SK-N-SH (cell line): ENCODE measurements at regions not wholly inside any gene's neighbourhood (a gene's known extent, or its start where the extent isn't known, plus 50 kb on each side); places are given as distances from the start of the nearest gene placed in this dataset.

ENCODE experiments used
- CTCF ChIA-PET: fragments of 300-600, 350-600 bp; formaldehyde crosslinking; extraction: SDS; loops from one replicate; lab custom pipeline; 2021; lab: Yijun Ruan, JAX
- POLR2A ChIA-PET: fragments of 350-600 bp; sonication (Branson Sonifier 250); formaldehyde crosslinking; extraction: SDS; loops from one replicate; lab custom pipeline; 2020; ENCODE audit warnings: antibody characterized with exemption, inconsistent platforms; lab: Yijun Ruan, JAX
- DNase-seq: peaks from one replicate; pipeline ENCODE4 v3.0.0; 2012
- H2AFZ ChIP-seq: fragments of 200-600 bp; sonication (generic); 2 replicates; pipeline ENCODE4 v1.8.1; 2016; ENCODE audit warnings: antibody characterized with exemption, mild to moderate bottlenecking, low read depth
- H3F3A ChIP-seq: fragments of 200-600 bp; sonication (generic); replicated peaks from 2 replicates; pipeline ENCODE3; 2016; ENCODE audit warnings: antibody characterized with exemption, mild to moderate bottlenecking; ENCODE audit not compliant: insufficient read depth
- H3K27ac ChIP-seq, 2 experiments: fragments of 200-500 bp in 1 of 2; fragments of 200-600 bp in 1 of 2; sonication (Bioruptor generic) in 1 of 2; sonication (generic), shearing (Covaris generic) in 1 of 2; 2 replicates each; pipeline versions ENCODE4 v1.5.1 to v1.6.1; 2014 to 2016; ENCODE audit warnings: low read depth in 2 of 2, inconsistent platforms in 1 of 2, low read length in 1 of 2, mild to moderate bottlenecking in 1 of 2, mixed read lengths in 1 of 2
- H3K27me3 ChIP-seq: fragments of 200-600 bp; sonication (generic), shearing (Covaris generic); 2 replicates; pipeline ENCODE4 v1.6.1; 2016; ENCODE audit warnings: mixed run types; ENCODE audit not compliant: insufficient read depth
- H3K36me3 ChIP-seq, 2 experiments: fragments of 200-500 bp in 1 of 2; fragments of 200-600 bp in 1 of 2; sonication (Bioruptor generic) in 1 of 2; sonication (generic) in 1 of 2; replicated peaks in 1 of 2; 2 replicates each; pipeline versions ENCODE3 to v1.5.1; 2014 to 2016; ENCODE audit warnings: low read length in 1 of 2, mild to moderate bottlenecking in 1 of 2; ENCODE audit not compliant: insufficient read depth in 2 of 2, control insufficient read depth in 1 of 2
- H3K4me1 ChIP-seq, 2 experiments: fragments of 200-500 bp in 1 of 2; fragments of 200-600 bp in 1 of 2; sonication (Bioruptor generic) in 1 of 2; sonication (generic), shearing (Covaris generic) in 1 of 2; 2 replicates each; pipeline versions ENCODE4 v1.5.1 to v1.6.1; 2014 to 2016; ENCODE audit warnings: low read depth in 1 of 2, low read length in 1 of 2, mixed run types in 1 of 2; ENCODE audit not compliant: insufficient read depth in 2 of 2, control insufficient read depth in 1 of 2
- H3K4me2 ChIP-seq: fragments of 200-600 bp; sonication (generic), shearing (Covaris generic); 2 replicates; pipeline ENCODE4 v1.6.1; 2017; ENCODE audit warnings: mixed run types
- H3K4me3 ChIP-seq, 2 experiments: fragments of 200-500 bp in 1 of 2; fragments of 200-600 bp in 1 of 2; sonication (Bioruptor generic) in 1 of 2; sonication (generic), shearing (Covaris generic) in 1 of 2; 2 replicates each; pipeline versions ENCODE4 v1.5.1 to v1.8.1; 2014 to 2016; ENCODE audit warnings: low read depth in 2 of 2, inconsistent platforms in 1 of 2, low read length in 1 of 2, mild to moderate bottlenecking in 1 of 2, mixed read lengths in 1 of 2, moderate library complexity in 1 of 2
- H3K79me2 ChIP-seq: fragments of 200-600 bp; sonication (generic); 2 replicates; pipeline ENCODE4 v1.8.1; 2017; ENCODE audit warnings: mild to moderate bottlenecking; ENCODE audit not compliant: insufficient read depth
- H3K9ac ChIP-seq: fragments of 200-600 bp; sonication (generic); 2 replicates; pipeline ENCODE4 v1.6.1; 2017; ENCODE audit warnings: mixed run types
- H3K9me2 ChIP-seq: fragments of 200-600 bp; sonication (generic); 2 replicates; pipeline ENCODE4 v1.6.1; 2017; ENCODE audit warnings: mixed run types
- H3K9me3 ChIP-seq: fragments of 200-600 bp; sonication (generic); 2 replicates; pipeline ENCODE4 v1.6.1; 2017; ENCODE audit warnings: mixed run types, mild to moderate bottlenecking, moderate library complexity
- H4K20me1 ChIP-seq: fragments of 200-600 bp; sonication (generic); 2 replicates; pipeline ENCODE4 v1.6.1; 2017; ENCODE audit warnings: mild to moderate bottlenecking, mixed run types; ENCODE audit not compliant: insufficient read depth
- CHD2 ChIP-seq: fragments of 150-350 bp; IDR thresholded peaks from 2 replicates; pipeline ENCODE4 v1.6.1; 2018; ENCODE audit warnings: low read length; ENCODE audit not compliant: partially characterized antibody
- EP300 ChIP-seq, 2 experiments: IDR thresholded peaks; 2 replicates each; pipeline versions ENCODE4 v1.4.0 to v1.6.1; 2012; ENCODE audit warnings: borderline replicate concordance in 1 of 2, low read depth in 1 of 2, low read length in 1 of 2
- FOXJ3 ChIP-seq: sonication (generic); formaldehyde crosslinking; IDR thresholded peaks from 2 replicates; pipeline ENCODE4 v1.5.1; 2020; ENCODE audit warnings: mild to moderate bottlenecking, missing genetic modification reagents
- FOXM1 ChIP-seq: IDR thresholded peaks from 2 replicates; pipeline ENCODE4 v1.4.0; 2012; ENCODE audit warnings: low read depth, mild to moderate bottlenecking
- JUND ChIP-seq: IDR thresholded peaks from 2 replicates; pipeline ENCODE4 v1.4.0; 2012
- MEF2A ChIP-seq: IDR thresholded peaks from 2 replicates; pipeline ENCODE4 v1.4.0; 2012; ENCODE audit warnings: low read depth, borderline replicate concordance
- MXI1 ChIP-seq: IDR thresholded peaks from 2 replicates; pipeline ENCODE4 v1.6.1; 2012; ENCODE audit warnings: mild to moderate bottlenecking, low read depth, low read length, improper control_type of control experiment
- NFIC ChIP-seq: IDR thresholded peaks from 2 replicates; pipeline ENCODE4 v1.4.0; 2012; ENCODE audit warnings: borderline replicate concordance
- NRF1 ChIP-seq: IDR thresholded peaks from 2 replicates; pipeline ENCODE4 v1.6.1; 2012; ENCODE audit warnings: low read depth, mild to moderate bottlenecking, low read length
- POLR2AphosphoS5 ChIP-seq: IDR thresholded peaks from 2 replicates; pipeline ENCODE4 v1.6.1; 2012; ENCODE audit warnings: low read depth, low read length
- RAD21 ChIP-seq: IDR thresholded peaks from 2 replicates; pipeline ENCODE4 v1.6.1; 2012; ENCODE audit warnings: mild to moderate bottlenecking, low read length
- RFX5 ChIP-seq: IDR thresholded peaks from 2 replicates; pipeline ENCODE4 v1.6.1; 2012; ENCODE audit warnings: mild to moderate bottlenecking, improper control_type of control experiment, low read length
- RXRA ChIP-seq: IDR thresholded peaks from 2 replicates; pipeline ENCODE4 v1.4.0; 2012; ENCODE audit warnings: low read depth, mild to moderate bottlenecking, borderline replicate concordance
- TAF1 ChIP-seq: IDR thresholded peaks from 2 replicates; pipeline ENCODE4 v1.6.1; 2012; ENCODE audit warnings: low read depth, mild to moderate bottlenecking, low read length, moderate library complexity, borderline replicate concordance
- TCF12 ChIP-seq: IDR thresholded peaks from 2 replicates; pipeline ENCODE4 v1.4.0; 2012
- YY1 ChIP-seq: IDR thresholded peaks from 2 replicates; pipeline ENCODE4 v1.4.0; 2012; ENCODE audit warnings: low read depth, mild to moderate bottlenecking
- WGBS: methylation state at CpG from one replicate; pipeline ENCODE4 v1.1.6; 2017; ENCODE audit warnings: low lambda C conversion rate; 5-methylcytosine and 5-hydroxymethylcytosine counted together
- TF ChIP-seq, protein P1 (sequence below): IDR thresholded peaks from 2 replicates; pipeline ENCODE4 v1.6.1; 2012; ENCODE audit warnings: mild to moderate bottlenecking, low read depth, low read length, moderate library complexity
- TF ChIP-seq, protein P2 (sequence below): fragments of 150-350 bp; IDR thresholded peaks from 2 replicates; pipeline ENCODE4 v1.6.1; 2017; ENCODE audit warnings: antibody characterized with exemption, low read length, low read depth, borderline replicate concordance
- TF ChIP-seq, protein P3 (sequence below): fragments of 200-600 bp; sonication (generic); IDR thresholded peaks from 2 replicates; pipeline ENCODE4 v1.6.1; 2017; ENCODE audit warnings: antibody characterized with exemption, mild to moderate bottlenecking, moderate library complexity
- TF ChIP-seq, protein P4 (sequence below): IDR thresholded peaks from 2 replicates; pipeline ENCODE4; 2012
- TF ChIP-seq, protein P5 (sequence below): IDR thresholded peaks from 2 replicates; pipeline ENCODE4 v1.4.0; 2012; ENCODE audit warnings: low read depth

DNA sequence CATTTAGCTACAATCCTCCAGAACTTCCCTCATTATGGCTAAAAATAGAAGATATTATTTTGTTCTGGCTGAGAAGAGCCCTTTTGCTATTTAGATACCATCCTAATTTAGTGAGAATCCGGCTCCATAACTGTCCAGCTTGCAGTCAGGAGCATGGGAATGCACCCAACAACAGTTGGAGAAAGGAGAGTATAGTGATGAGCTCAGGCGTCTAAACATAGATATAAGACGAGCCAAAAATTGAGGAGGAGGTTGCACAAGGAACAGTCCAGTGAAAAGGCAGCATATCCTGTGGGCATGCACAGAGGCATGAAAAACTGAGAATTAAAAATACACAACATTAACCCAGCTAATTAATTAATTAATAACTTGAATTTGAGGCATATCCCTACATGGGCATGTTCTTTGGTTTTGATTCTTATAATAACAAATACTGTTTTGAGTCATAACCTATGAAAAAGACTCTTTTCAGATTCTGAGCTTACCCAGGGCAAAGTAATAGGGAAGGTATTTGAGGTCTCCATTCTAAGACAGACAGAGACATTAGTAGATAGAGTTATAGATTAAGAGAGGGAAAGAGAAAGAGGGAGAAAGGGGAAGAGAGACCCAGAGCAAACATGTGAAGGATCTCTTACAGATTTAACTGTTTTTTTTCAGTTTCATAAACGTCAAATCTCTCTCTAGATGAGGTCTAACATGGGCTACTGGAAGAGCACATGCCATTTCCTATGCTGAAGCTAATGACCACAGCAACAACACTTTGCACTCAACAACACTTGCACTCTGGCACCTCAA, 311.2 kb downstream of the OSR1 start (continued):
- TF ChIP-seq, protein P1, sequence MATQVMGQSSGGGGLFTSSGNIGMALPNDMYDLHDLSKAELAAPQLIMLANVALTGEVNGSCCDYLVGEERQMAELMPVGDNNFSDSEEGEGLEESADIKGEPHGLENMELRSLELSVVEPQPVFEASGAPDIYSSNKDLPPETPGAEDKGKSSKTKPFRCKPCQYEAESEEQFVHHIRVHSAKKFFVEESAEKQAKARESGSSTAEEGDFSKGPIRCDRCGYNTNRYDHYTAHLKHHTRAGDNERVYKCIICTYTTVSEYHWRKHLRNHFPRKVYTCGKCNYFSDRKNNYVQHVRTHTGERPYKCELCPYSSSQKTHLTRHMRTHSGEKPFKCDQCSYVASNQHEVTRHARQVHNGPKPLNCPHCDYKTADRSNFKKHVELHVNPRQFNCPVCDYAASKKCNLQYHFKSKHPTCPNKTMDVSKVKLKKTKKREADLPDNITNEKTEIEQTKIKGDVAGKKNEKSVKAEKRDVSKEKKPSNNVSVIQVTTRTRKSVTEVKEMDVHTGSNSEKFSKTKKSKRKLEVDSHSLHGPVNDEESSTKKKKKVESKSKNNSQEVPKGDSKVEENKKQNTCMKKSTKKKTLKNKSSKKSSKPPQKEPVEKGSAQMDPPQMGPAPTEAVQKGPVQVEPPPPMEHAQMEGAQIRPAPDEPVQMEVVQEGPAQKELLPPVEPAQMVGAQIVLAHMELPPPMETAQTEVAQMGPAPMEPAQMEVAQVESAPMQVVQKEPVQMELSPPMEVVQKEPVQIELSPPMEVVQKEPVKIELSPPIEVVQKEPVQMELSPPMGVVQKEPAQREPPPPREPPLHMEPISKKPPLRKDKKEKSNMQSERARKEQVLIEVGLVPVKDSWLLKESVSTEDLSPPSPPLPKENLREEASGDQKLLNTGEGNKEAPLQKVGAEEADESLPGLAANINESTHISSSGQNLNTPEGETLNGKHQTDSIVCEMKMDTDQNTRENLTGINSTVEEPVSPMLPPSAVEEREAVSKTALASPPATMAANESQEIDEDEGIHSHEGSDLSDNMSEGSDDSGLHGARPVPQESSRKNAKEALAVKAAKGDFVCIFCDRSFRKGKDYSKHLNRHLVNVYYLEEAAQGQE = no peak
- TF ChIP-seq YY1 (no peak), RXRA (no peak), FOXJ3 (CRISPR knock-in tag) (no peak), RFX5 (no peak), NRF1 (no peak), RAD21 (no peak), TCF12 (no peak), MEF2A (no peak)
- TF ChIP-seq, protein P2, sequence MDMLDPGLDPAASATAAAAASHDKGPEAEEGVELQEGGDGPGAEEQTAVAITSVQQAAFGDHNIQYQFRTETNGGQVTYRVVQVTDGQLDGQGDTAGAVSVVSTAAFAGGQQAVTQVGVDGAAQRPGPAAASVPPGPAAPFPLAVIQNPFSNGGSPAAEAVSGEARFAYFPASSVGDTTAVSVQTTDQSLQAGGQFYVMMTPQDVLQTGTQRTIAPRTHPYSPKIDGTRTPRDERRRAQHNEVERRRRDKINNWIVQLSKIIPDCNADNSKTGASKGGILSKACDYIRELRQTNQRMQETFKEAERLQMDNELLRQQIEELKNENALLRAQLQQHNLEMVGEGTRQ = no peak
- TF ChIP-seq, protein P3, sequence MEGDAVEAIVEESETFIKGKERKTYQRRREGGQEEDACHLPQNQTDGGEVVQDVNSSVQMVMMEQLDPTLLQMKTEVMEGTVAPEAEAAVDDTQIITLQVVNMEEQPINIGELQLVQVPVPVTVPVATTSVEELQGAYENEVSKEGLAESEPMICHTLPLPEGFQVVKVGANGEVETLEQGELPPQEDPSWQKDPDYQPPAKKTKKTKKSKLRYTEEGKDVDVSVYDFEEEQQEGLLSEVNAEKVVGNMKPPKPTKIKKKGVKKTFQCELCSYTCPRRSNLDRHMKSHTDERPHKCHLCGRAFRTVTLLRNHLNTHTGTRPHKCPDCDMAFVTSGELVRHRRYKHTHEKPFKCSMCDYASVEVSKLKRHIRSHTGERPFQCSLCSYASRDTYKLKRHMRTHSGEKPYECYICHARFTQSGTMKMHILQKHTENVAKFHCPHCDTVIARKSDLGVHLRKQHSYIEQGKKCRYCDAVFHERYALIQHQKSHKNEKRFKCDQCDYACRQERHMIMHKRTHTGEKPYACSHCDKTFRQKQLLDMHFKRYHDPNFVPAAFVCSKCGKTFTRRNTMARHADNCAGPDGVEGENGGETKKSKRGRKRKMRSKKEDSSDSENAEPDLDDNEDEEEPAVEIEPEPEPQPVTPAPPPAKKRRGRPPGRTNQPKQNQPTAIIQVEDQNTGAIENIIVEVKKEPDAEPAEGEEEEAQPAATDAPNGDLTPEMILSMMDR = no peak

DNA sequence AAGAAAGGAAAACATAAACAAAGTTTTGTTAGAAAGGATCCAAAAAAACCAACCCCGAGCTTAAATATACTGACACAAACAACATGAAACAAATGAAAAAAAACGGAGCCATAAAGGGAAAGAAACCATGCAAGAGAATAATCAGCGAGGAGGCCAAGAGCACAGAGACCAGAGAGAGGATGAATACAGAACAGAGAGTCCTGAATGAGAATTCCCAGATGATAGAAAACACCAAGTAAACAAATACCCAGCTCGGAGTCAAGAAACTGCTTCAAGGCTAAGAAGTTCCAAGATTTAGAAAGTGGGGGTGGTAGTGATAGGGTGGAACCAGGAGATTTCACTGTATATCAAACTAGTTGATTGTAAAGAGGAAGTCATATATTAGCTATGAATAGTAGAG, 313.3 kb downstream of the OSR1 start:
- Histone ChIP-seq H3K4me1 (peaks cover 0 to 6% of the 10 kb centered on the region in 2 experiments; a peak in 1 of 4 replicates), H3K4me2 (no peak overlapping the region), H2AFZ (no peak overlapping the region), H3K36me3 (no peaks in the 10 kb centered on the region), H3K9ac (no peak overlapping the region), H3K79me2 (no peaks in the 10 kb centered on the region), H4K20me1 (no peaks in the 10 kb centered on the region), H3K9me3 (no peaks in the 10 kb centered on the region), H3K9me2 (no peaks in the 10 kb centered on the region), H3K27me3 (no peaks in the 10 kb centered on the region), H3F3A (peaks cover 3% of the 10 kb centered on the region), H3K4me3 (no peak overlapping the region), H3K27ac (no peak overlapping the region)
- no peak for DNase-seq
- ChIA-PET CTCF (interaction anchor here (1.2 kb wide), 1 partner anchor 9 kb away, joined by 3 read pairs; no protein-coding TSS in a partner anchor), POLR2A (no interaction called here)
- TF ChIP-seq NFIC (no peak), TAF1 (no peak), RFX5 (no peak), NRF1 (no peak), MEF2A (no peak), RXRA (no peak), CHD2 (no peak), JUND (no peak), MXI1 (no peak), FOXJ3 (CRISPR knock-in tag) (no peak), POLR2AphosphoS5 (no peak), EP300 (IDR thresholded peaks at IDR 0.05; ENCODE audit: borderline replicate concordance in 1 of 2, low read depth in 1 of 2, low read length in 1 of 2) (no peak), FOXM1 (no peak)
- TF ChIP-seq, protein P4, sequence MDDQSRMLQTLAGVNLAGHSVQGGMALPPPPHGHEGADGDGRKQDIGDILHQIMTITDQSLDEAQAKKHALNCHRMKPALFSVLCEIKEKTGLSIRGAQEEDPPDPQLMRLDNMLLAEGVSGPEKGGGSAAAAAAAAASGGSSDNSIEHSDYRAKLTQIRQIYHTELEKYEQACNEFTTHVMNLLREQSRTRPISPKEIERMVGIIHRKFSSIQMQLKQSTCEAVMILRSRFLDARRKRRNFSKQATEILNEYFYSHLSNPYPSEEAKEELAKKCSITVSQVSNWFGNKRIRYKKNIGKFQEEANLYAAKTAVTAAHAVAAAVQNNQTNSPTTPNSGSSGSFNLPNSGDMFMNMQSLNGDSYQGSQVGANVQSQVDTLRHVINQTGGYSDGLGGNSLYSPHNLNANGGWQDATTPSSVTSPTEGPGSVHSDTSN = no peak
- TF ChIP-seq, protein P2 = no peak
- TF ChIP-seq, protein P5, sequence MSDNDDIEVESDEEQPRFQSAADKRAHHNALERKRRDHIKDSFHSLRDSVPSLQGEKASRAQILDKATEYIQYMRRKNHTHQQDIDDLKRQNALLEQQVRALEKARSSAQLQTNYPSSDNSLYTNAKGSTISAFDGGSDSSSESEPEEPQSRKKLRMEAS = no peak
- 87% methylated on average over 4 of the region's 4 CpGs for WGBS
